Neutrophil (primary cell): ENCODE measurements at regions not wholly inside any gene's neighbourhood (a gene's known extent, or its start where the extent isn't known, plus 50 kb on each side); places are given as distances from the start of the nearest gene placed in this dataset.
"Not testable (repeated sequence)": the region's sequence is repeated elsewhere in the genome, so short reads cannot be mapped to it uniquely, and the experiment has no call there.

ENCODE experiments used
- H3K27ac ChIP-seq: fragments of 200-600 bp; sonication (generic); 2 replicates; pipeline ENCODE4 v1.5.1; 2016; ENCODE audit warnings: mild to moderate bottlenecking, moderate library complexity
- H3K27me3 ChIP-seq: fragments of 200-600 bp; sonication (generic); 2 replicates; pipeline ENCODE4 v1.6.0; 2016; ENCODE audit warnings: mild to moderate bottlenecking
- H3K36me3 ChIP-seq: fragments of 200-600 bp; sonication (generic); 2 replicates; pipeline ENCODE4 v1.5.1; 2017
- H3K4me1 ChIP-seq, 2 experiments: fragments of 200-600 bp in 1 of 2; sonication (generic) in 1 of 2; 1 replicate in 1 of 2; 2 replicates in 1 of 2; pipeline versions ENCODE4 v1.5.1 to v1.6.1; 2013 to 2016; ENCODE audit warnings: low read depth in 1 of 2, low read length in 1 of 2, mild to moderate bottlenecking in 1 of 2, moderate library complexity in 1 of 2; ENCODE audit not compliant: control insufficient read depth in 1 of 2, insufficient read depth in 1 of 2
- H3K4me3 ChIP-seq, 2 experiments: fragments of 200-600 bp in 1 of 2; sonication (generic) in 1 of 2; 1 replicate in 1 of 2; 2 replicates in 1 of 2; pipeline ENCODE4 v1.5.1; 2013 to 2016; ENCODE audit warnings: low read depth in 1 of 2, low read length in 1 of 2, mild to moderate bottlenecking in 1 of 2, moderate library complexity in 1 of 2
- H3K9me3 ChIP-seq: fragments of 200-600 bp; sonication (generic); 2 replicates; pipeline ENCODE4 v1.5.1; 2016
- TF ChIP-seq, protein P1 (sequence below): fragments of 200-600 bp; sonication (generic); IDR thresholded peaks from 2 replicates; pipeline ENCODE4 v1.5.1; 2016; ENCODE audit warnings: antibody characterized with exemption

DNA sequence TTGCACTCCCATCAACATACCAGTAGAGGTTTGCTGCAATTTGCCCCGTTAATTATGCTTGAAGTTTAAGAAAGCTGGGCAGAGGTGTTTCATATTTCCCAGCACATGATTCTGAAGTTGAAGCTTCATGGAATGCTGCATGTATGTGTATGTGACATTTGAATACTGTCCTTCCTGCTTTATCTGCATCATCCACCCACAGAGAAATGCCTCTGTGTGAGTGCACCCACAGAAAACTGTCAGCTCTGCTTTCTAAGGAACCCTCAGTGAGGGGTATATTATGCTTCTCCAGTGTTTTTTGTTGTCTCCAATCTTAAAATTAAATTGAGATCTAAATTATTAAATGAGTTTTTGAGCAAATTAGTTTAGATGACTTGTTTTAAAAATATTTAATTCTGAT is 358.1 kb upstream of the PIK3R1 start:
- Histone ChIP-seq H3K36me3 (no peaks in the 10 kb centered on the region), H3K4me1 (no peaks in the 10 kb centered on the region), H3K27ac (no peak overlapping the region), H3K27me3 (no peaks in the 10 kb centered on the region), H3K4me3 (no peak overlapping the region), H3K9me3 (no peaks in the 10 kb centered on the region)
- TF ChIP-seq, protein P1, sequence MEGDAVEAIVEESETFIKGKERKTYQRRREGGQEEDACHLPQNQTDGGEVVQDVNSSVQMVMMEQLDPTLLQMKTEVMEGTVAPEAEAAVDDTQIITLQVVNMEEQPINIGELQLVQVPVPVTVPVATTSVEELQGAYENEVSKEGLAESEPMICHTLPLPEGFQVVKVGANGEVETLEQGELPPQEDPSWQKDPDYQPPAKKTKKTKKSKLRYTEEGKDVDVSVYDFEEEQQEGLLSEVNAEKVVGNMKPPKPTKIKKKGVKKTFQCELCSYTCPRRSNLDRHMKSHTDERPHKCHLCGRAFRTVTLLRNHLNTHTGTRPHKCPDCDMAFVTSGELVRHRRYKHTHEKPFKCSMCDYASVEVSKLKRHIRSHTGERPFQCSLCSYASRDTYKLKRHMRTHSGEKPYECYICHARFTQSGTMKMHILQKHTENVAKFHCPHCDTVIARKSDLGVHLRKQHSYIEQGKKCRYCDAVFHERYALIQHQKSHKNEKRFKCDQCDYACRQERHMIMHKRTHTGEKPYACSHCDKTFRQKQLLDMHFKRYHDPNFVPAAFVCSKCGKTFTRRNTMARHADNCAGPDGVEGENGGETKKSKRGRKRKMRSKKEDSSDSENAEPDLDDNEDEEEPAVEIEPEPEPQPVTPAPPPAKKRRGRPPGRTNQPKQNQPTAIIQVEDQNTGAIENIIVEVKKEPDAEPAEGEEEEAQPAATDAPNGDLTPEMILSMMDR, result no peak

DNA sequence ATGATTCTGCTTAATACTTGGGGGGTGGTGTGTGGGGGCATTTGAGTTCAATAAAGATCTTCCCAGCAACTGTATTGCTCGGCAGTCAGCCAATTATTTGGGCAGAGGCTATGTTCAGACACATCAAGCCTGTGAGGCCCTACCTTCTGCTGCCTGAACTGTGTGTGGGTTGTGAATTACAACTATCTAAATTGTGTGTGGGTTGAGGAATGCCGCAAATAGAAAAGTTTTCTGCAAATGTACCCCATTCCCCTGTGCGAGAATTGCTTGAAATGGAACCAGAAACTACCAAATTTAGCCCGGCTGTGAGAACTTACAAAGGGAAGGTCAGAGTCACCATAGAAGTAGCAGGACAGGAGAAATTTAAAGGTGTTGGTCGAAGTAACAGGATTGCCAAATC is 360.0 kb upstream of the PIK3R1 start:
- H3K27ac ChIP-seq, result no peak overlapping the region
- no peaks in the 10 kb centered on the region for H3K9me3 ChIP-seq
- H3K36me3 ChIP-seq, result no peaks in the 10 kb centered on the region
- no peaks in the 10 kb centered on the region for H3K4me1 ChIP-seq
- TF ChIP-seq, protein P1, result no peak
- H3K27me3 ChIP-seq, result no peaks in the 10 kb centered on the region
- H3K4me3 ChIP-seq, result no peak overlapping the region

DNA sequence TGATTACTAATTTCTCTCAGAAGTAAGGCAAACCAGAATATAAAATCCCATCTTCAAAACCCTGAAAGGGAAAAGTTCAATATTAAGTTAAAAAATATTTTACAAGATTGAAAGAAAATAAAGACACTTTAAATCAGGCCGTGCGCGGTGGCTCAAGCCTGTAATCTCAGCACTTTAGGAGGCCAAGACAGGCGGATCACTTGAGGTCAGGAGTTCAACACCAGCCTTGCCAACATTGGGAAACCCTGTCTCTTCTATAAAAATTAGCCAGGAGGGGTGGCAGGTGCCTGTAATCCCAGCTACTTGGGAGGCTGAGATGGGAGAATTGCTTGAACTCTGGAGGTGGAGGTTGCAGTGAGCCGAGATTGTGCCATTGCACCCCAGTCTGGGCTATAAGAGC is 364.6 kb upstream of the PIK3R1 start:
- not testable (repeated sequence) for H3K27me3 ChIP-seq, H3K4me1 ChIP-seq, H3K9me3 ChIP-seq, H3K4me3 ChIP-seq, H3K36me3 ChIP-seq, H3K27ac ChIP-seq

DNA sequence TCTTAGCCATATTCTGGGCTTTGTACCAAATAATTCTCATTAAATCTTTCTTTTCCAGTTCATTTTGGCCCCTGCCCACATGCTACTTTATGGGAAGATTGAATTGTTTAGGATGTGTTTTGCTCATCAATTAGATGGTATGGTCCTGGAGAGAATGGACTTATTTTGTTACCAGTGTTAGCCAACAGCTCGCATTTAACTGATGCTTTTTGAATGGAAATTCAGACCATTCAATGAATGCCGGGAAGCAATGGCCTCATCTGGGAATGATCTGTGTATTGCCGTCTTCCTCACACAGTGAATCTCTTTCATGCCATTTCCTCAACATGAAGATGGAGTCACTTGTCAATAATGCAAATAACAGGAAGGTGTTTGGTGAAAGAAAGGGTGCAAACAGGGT is 370.6 kb upstream of the PIK3R1 start:
- H3K36me3 ChIP-seq, result no peaks in the 10 kb centered on the region

DNA sequence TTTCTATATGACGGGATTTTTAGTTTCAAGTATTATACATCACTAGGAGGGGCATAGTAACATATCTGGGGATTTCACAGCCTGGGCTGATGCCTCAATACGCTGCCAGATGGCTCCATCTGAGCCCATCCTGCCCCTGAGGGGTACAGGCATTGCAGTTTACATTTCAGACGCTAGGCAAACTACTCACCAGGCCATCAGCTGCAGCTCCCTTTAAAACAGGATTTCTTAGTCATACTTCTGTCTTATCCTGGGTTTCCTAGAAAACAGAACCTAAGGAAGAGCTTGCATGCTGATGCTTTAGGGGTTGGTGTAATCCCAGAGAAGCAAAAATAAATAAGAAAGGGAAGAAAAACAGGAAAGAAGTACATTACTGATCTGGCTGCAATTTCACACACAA is 372.8 kb upstream of the PIK3R1 start:
- Histone ChIP-seq H3K27me3 (no peaks in the 10 kb centered on the region), H3K36me3 (no peaks in the 10 kb centered on the region), H3K4me1 (no peaks in the 10 kb centered on the region), H3K9me3 (no peaks in the 10 kb centered on the region), H3K4me3 (no peak overlapping the region), H3K27ac (no peak overlapping the region)
- TF ChIP-seq, protein P1, result no peak

More for the DNA sequence above, 370.6 kb upstream of the PIK3R1 start:
- Histone ChIP-seq H3K4me1 (no peaks in the 10 kb centered on the region), H3K9me3 (no peaks in the 10 kb centered on the region), H3K4me3 (no peak overlapping the region), H3K27me3 (no peaks in the 10 kb centered on the region), H3K27ac (no peak overlapping the region)
- TF ChIP-seq, protein P1, result no peak

DNA sequence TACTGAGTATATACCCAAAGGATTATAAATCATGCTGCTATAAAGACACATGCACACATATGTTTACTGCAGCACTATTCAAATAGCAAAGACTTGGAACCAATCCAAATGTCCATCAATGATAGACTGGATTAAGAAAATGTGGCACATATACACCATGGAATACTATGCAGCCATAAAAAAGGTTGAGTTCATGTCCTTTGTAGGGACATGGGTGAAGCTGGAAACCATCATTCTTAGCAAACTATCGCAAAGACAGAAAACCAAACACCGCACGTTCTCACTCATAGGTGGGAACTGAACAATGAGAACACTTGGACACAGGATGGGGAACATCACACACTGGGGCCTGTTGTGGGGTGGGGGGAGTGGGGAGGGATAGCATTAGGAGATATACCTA is 378.3 kb upstream of the PIK3R1 start:
- not testable (repeated sequence) for H3K4me1 ChIP-seq, H3K27ac ChIP-seq, H3K36me3 ChIP-seq, H3K9me3 ChIP-seq, H3K4me3 ChIP-seq, H3K27me3 ChIP-seq

DNA sequence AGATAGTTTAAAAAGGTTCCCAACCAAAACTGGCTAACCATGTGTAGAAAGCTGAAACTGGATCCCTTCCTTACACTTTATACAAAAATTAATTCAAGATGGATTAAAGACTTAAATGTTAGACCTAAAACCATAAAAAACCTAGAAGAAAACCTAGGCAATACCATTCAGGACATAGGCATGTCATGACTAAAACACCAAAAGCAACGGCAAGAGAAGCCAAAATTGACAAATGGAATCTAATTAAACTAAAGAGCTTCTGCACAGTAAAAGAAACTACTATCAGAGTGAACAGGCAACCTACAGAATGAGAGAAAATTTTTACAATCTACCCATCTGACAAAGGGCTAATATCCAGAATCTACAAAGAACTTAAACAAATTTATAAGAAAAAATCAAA is 379.1 kb upstream of the PIK3R1 start:
- H3K36me3 ChIP-seq, H3K4me1 ChIP-seq, H3K9me3 ChIP-seq, H3K4me3 ChIP-seq, H3K27ac ChIP-seq, H3K27me3 ChIP-seq: not testable (repeated sequence)
